GM20000 (cell line): ENCODE measurements at regions not wholly inside any gene's neighbourhood (a gene's known extent, or its start where the extent isn't known, plus 50 kb on each side); places are given as distances from the start of the nearest gene placed in this dataset.

Experiments used
- DNase-seq: peaks from one replicate; pipeline ENCODE4 v3.0.0; 2012; ENCODE audit warnings: low spot score
- CTCF ChIP-seq: IDR thresholded peaks from 2 replicates; pipeline ENCODE4 v1.5.1; 2012; ENCODE audit warnings: mild to moderate bottlenecking, control low read depth; ENCODE audit errors: extremely low read depth, missing control alignments

- TF ChIP-seq CTCF: no peak
- DNase-seq: no peak
Measured at GRCh38 chrX:79266702-79267101, 100.4 kb downstream of the ITM2A start.

- DNase-seq: no peak
- TF ChIP-seq CTCF: no peak
Measured at GRCh38 chrX:79263550-79263949, 103.6 kb downstream of the ITM2A start.

- TF ChIP-seq CTCF: no peak
- DNase-seq: peak; percentile 18
Measured at GRCh38 chrX:79259073-79259689, 108.0 kb downstream of the ITM2A start.

- no peak for DNase-seq
- TF ChIP-seq CTCF: no peak
Measured at GRCh38 chrX:79243691-79244090, 99.2 kb downstream of the GPR174 start.

GRCh38 chrX:79235899-79236298 is 91.4 kb downstream of the GPR174 start:
- DNase-seq: no peak
- TF ChIP-seq CTCF: no peak

- no peak for TF ChIP-seq CTCF
- DNase-seq: no peak
Measured at GRCh38 chrX:79231662-79232061, 87.2 kb downstream of the GPR174 start.
